Left forelimb (tissue), 1 donor: ENCODE measurements at regions not wholly inside any gene's neighbourhood (a gene's known extent, or its start where the extent isn't known, plus 50 kb on each side); places are given as distances from the start of the nearest gene placed in this dataset.

Experiments
- DNase-seq: peaks from one replicate; pipeline ENCODE4 v3.0.0-alpha.2; 2018; ENCODE audit warnings: low spot score

DNA sequence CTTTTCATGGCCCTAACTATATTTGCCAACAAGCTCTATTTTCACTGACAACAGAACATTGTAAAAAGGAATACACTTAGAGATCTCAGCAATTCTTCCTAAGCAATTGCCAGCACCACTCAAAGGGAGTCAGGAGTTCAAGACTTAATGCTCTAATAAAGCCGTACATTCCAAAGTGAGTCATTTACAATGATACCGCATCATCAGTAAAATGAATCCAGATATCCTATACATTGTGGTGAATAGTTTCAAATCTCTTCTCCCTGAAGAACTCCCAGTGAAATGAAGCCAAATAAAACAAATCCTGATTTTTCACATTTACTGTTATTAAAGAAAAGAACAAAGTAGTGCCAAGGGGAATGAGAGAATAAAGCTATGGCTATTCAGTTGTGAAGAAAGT, 2898.7 kb upstream of the PCDH20 start:
- DNase-seq: no peak

DNA sequence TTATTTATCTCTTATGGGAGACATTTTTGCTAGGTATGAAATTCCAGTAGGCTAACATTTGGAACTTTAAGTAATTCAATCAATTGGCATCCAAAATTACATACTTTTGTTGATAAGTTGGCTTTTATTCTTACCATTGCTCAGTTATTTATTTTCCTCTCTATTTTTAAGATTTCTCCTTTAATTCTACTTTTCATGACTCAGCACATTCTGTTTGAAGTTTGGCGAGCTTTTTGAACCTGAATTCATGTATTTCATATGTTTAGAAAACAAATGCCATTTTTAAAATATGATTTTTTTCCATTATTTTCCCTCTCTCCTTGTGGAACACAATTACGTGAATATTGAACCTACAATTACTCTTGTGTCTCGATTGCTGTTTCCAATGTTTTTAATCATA, 2896.3 kb upstream of the PCDH20 start:
- no peak for DNase-seq

DNA sequence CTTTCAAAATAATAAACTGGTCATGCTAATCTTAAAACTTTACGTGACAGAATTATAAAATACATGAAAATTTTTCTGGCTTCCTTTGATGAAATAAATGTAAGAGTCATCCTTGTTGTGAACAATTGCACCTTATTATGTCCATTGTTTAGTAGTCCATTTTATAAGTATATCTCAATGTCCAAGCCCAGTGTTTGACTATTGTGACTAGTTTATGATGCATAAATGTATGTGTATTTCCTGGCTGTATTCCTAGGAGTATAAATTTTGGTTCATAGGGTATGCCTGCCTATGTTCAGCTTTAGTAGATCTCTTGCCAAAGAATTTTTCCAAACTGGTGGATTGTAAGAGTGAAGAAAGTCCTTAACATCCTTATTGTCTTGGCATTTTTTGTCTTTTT, 2895.5 kb upstream of the PCDH20 start:
- DNase-seq: no peak

- DNase-seq: no peak
Observed at GRCh38 chr13:64305246-64305645, 2889.6 kb upstream of the PCDH20 start.

DNA sequence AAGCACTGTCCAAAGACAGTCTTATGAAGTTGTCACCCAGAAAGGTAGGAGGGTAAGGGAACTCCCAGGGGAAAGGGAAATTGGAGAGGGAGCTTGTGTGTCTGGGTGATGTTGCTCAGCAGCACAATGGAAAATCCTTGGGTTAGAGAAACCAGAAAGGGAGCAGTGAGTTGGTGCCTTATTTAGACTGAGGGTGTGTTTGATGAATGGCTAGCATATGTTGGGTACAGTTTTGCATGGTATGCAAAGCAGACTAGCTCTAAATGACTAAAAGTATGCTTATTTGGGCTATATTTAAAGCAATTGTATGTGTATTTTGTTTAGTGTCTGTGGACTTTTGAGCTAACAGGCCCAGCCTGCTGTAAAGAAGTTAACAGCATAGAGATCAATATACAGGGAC, 2884.6 kb upstream of the PCDH20 start:
- DNase-seq: no peak

GRCh38 chr13:64293923-64294322, 2878.3 kb upstream of the PCDH20 start:
- no peak for DNase-seq

DNA sequence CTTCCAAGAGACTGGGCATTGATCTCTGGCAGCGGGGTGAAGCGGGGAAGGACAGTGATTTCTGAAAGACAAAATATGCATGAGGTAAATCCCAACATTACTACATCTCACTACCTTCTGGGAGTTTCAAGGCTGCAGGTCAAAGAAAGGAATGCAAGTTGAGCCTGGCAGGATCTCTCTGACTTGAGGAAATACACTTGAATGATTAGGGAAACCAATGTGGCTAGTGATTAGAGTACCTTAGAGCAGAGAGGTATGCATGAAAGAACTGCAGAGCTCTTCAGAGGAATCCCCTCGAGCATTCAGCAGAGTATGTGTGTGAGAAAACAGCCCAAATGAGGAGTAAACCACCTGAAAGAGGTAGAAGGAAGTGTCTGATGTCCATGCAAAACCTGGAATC, 2874.1 kb upstream of the PCDH20 start:
- no peak for DNase-seq

DNA sequence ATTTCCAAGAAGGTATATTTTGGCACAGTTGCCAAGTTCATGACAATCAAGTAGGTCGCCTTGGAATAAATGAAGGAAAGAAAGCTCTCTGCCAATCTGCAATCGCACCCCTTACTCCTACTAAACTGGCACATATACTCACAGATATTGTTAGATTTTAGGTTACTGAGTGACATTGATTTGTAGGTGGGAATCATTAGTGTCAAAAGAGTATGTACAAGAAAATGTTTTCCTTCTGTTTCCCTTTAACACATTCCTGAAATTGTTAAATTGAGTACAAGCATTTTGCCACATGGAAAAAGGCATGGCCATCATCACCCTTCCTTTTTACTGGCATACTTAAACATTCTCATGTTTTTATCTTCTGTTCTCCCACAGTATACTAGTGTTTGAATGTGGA, 2868.3 kb upstream of the PCDH20 start:
- DNase-seq: no peak

- DNase-seq: no peak
Observed at GRCh38 chr13:64278493-64278892, 2862.8 kb upstream of the PCDH20 start.

GRCh38 chr13:64277097-64277496, 2861.4 kb upstream of the PCDH20 start:
- no peak for DNase-seq

GRCh38 chr13:64276232-64276631, 2860.6 kb upstream of the PCDH20 start:
- DNase-seq: no peak

GRCh38 chr13:64274481-64275217, 2859.0 kb upstream of the PCDH20 start:
- DNase-seq: no peak

DNA sequence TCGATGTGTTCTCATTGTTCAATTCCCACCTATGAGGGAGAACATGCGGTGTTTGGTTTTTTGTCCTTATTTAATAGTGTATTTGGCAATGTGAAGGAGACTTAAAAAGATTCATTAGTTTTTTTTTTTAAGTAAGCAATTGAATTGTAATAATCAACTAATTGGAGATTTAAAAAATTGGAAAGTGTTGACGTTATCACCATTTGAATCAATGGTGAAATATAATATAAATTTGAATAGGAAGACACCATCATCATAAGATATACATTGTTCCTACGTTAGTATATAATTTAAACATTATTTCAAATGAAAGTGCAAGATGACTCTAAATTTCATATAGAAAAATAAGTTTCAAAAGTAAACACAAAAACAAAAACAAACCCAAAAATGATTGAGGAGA, 2858.1 kb upstream of the PCDH20 start:
- DNase-seq: no peak

DNA sequence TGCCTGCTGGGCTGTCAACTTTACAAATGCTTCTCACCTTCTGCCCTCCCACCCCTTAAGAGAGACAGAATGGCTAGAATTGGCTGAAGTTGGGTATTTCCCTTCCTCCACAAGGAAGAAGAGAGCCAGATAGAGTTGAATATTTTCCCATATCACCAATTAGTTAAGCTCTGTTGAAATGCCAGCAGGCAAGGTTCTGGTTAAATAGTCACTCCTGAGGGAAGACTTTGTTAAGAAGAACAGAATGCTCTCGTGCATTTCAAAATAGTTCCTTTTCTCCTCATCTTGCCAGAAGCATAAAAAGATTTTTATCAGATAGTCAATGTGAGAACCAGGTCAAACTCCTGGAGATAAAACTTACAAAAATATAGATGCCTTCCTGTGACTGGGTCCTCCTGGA, 2857.0 kb upstream of the PCDH20 start:
- no peak for DNase-seq

GRCh38 chr13:64266024-64266423, 2850.4 kb upstream of the PCDH20 start:
- no peak for DNase-seq

- no peak for DNase-seq
Observed at GRCh38 chr13:64263285-64263684, 2847.6 kb upstream of the PCDH20 start.

- DNase-seq: no peak
Observed at GRCh38 chr13:64256751-64257150, 2841.1 kb upstream of the PCDH20 start.

DNA sequence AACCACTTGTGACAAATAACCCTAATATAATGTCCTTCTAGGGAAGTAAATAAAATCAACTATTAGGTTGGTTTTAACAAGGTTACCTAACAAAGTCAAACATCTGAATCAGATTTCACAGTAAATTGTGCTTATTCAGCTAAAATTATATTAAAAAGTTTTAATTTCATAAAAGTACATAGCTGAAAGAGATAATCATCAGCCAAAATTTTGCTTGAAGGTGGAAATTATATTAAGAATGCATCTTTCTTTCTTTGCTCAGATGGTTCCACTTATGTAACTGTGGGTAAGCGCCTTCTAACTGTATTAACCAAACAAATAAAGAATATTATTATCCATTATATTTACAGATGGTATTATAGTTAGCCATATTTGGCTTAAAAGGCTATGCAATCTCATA, 2840.3 kb upstream of the PCDH20 start:
- no peak for DNase-seq

DNA sequence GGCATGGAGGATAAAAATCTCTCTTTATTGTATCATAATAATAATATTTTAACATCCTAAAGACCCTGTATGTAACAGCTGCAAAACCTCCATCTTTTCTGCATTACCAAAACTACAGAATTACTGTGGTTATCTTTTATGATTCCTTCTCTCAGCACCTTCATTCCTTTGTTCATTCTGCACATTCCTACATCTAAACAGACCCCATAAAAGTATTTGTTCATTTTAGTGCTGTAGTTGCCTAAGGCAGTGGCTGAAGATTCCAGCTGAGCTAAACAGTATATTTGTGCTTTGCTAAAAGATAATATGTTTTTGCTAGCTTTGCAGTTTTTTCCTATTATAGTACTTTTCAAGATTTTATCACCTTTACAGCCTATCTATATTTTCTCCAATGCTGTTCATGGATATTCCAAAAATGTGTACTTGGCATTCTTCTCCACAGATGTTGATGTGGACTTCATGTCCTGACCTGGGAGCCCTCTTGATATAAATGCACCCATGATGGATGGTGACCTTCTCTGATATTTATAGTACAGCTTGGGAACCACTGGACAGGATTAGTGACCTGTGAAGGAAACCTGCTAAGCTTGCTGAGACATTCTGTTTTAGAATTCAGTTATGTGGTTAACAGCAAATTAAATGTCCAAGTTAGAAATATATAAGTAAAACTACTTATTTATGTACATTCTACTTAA, 2832.9 kb upstream of the PCDH20 start:
- DNase-seq: no peak

DNA sequence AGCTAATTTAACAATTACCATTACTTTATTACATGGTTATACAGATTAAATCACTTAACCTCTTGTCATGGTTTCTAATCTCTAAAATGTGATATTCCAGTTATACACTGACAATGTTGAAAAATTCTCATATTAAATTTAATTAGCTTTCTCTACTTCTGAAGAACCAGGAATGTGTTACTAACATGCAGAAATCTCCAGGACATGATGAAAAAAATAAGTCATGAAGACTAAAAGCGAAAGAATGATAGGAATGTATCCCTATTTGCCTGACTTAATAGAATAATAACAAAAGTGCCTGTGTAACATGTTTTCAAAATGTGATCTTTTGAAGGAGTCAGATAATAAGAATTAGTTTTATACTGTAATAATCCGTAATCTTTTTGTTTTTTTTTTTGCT, 2823.7 kb upstream of the PCDH20 start:
- no peak for DNase-seq

- DNase-seq: no peak
Observed at GRCh38 chr13:64234255-64234654, 2818.6 kb upstream of the PCDH20 start.

- no peak for DNase-seq
Observed at GRCh38 chr13:64223016-64223415, 2807.4 kb upstream of the PCDH20 start.

- DNase-seq: no peak
Observed at GRCh38 chr13:64206430-64207225, 2791.0 kb upstream of the PCDH20 start.
